GM18498 (cell line): ENCODE measurements at regions not wholly inside any gene's neighbourhood (a gene's known extent, or its start where the extent isn't known, plus 50 kb on each side); places are given as distances from the start of the nearest gene placed in this dataset.
"Not testable (repeated sequence)": the region's sequence is repeated elsewhere in the genome, so short reads cannot be mapped to it uniquely, and the experiment has no call there.

ENCODE experiments used
- ATAC-seq: cut with Tn5 transposase; IDR thresholded peaks from one replicate; pipeline ENCODE4 v1.9.1; 2021; ENCODE audit warnings: mild to moderate bottlenecking, moderate library complexity; ENCODE audit not compliant: unreplicated experiment

GRCh38 chr2:103365071-103365470 lies 603.2 kb downstream of the TMEM182 start:
- no peak for ATAC-seq

- no peak for ATAC-seq
Measured at GRCh38 chr2:103367877-103368276, 606.0 kb downstream of the TMEM182 start.

- no peak for ATAC-seq
Measured at GRCh38 chr2:103383541-103383940, 621.7 kb downstream of the TMEM182 start.

DNA sequence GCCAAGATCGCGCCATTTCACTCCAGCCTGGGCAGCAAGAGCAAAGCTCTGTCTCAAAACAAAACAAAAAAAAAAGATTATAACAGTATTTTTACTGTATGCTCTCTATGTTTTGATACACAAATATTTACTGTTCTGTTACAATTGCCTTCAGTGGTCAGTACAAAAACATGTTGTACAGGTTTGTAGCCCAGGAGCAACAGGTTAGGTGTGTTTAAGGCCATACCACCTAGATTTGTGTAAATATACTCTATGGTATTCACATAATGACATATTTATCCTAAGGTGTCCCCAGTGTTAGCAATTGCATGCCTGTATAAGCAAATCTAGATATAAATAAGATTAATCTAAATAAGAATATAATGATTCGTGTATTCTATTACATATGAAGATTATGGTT lies 625.0 kb downstream of the TMEM182 start:
- no peak for ATAC-seq

DNA sequence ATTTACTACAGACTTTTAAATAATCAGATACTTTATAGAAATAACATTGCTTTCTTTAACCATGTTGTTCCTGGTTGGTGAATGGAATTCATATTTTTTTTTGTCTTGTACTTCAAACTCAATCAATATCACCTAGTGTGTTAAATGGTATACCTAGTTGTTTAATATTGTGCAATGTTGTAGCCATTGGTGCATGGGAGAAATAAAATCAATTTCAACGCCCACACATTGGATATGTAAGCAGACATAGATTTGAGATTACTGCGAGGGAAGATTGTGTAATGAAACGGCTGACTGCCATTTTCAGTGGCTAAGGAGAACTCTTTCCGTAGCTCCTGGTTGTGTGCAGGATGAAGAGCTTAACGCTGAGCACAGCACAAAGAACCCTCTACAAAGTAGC lies 626.1 kb downstream of the TMEM182 start:
- ATAC-seq: no peak

DNA sequence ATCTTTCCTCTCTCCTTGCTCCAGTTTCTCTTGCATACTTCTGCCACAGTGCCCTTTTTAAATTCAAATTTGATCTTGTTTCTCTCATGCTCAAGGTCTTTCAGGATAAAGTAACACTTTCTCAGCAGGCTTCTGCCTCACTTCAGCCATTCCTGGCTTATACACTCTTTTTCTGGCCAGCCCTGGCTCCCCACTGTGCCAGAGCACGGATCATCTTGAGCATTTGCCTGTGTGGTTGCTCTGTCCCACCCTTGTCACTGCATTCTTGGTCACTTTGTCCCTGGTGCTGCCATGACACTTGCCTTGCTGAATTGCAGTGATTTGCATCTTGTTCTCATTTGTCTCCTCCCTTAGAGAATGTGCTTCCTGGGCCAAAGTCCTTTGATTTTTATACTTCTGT lies 634.3 kb downstream of the TMEM182 start:
- no peak for ATAC-seq

GRCh38 chr2:103401621-103402020 lies 639.8 kb downstream of the TMEM182 start:
- ATAC-seq: no peak

DNA sequence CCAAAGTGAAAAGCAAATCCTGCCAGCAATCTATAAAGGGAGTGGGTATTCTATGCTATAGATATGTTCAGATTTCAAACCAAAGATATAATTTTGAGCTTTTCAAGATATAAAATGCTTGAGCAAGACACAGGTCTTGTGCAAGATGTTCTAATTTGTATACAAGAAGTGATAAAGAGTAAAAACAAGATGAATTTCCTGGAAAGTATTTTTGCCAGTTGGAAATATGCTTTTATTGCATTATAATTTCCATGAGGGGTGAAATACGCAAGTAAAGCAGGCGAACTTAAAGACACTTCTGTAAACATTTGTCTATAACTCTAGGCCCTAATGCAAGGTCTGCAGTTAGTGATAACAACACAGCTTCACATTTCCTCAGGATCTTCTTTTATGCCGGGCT lies 640.5 kb downstream of the TMEM182 start:
- no peak for ATAC-seq

DNA sequence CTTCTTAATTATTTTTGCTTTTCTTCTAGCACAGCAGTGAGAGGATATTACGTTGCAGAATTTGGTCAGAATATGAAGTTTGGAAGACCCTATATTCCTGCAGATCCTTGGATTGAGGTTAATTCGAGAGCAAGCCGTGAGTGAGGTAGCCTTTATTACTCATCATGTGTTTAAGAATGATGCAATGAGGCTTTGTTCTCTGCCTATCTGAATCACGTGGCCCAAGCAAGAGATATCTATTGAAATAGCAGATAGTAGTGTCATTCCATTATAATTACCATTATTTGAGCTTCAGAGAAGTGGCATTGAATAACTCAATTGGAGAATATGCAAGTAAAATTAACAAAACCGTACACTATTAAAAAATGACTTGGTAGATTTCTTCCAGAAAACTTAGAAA lies 641.1 kb downstream of the TMEM182 start:
- no peak for ATAC-seq

GRCh38 chr2:103403388-103403787 lies 641.6 kb downstream of the TMEM182 start:
- ATAC-seq: not testable (repeated sequence)

- ATAC-seq: no peak
Measured at GRCh38 chr2:103410221-103410620, 648.4 kb downstream of the TMEM182 start.

DNA sequence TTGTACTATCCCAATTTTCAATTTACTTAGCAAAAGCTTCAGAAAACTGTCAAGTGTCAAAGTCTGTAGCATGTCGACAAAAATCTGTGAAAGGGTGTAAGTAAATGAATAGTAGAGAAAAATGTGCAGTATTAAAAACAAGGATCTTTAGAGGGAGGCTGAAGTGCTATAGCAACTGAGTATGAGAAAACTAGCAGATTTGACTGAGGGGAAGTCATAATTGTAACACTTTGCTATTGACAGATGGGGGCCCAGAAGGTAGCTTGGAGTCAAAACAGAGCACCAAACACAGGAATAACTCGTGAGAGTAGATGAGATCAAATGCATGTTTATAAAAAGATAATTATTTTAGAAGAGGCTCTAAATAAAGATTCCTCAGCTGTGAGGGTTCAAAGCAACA lies 657.7 kb downstream of the TMEM182 start:
- ATAC-seq: no peak

- ATAC-seq: no peak
Measured at GRCh38 chr2:103423100-103423499, 661.3 kb downstream of the TMEM182 start.

DNA sequence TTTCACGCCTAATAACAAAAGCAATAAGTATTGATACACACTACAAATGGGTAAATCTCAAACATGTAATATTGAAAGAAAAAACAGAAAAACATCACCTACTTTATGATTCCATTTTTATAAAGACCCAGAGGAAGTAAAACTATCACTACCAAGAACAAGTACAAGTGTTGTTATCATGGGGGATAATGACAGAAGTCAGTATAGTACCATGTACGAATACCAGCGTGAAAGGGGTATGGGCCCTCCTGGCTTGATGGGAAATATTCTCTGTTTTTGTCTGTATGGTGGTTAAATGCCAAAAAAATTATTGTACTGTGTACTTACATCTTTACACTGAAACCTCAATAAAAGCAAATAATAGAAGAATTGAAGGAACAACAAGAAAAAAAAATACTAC lies 665.7 kb downstream of the TMEM182 start:
- ATAC-seq: no peak

DNA sequence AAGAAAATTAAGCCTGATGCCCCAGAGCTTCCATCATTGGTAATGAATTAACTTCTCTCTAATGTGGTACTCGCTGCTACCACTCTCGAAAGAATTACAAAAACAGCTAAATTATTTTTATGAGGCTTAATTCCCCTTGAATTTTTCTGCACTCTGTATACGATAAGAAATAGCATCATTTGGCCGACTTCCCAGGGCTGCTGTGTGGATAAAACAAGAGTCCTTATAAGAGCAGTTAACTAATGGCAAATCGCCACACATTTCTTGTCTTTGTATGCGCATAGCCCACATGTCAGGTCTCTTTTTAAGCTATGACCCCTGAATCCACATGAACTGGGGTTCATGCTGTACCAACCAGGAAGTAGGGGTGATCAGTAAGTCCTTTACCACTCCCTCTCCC lies 668.4 kb downstream of the TMEM182 start:
- ATAC-seq: no peak

DNA sequence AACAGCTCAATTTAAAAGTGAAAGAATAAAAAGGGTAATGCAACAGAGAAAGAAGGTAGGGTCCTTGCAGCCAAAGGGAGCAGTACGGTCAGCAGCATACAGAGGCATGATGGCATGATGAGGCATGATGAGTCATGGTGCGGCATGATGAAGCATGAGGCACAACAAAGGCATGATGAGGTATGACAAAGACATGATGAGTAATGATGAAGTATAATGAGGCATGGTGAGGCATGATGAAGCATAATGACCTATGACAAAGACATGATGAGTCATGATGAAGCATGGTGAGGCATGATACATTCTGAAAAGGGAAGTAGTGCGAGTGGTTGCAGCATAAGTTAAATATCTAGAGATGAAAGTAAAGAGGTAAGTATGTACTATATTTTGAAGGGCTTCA lies 673.2 kb downstream of the TMEM182 start:
- no peak for ATAC-seq

- no peak for ATAC-seq
Measured at GRCh38 chr2:103437161-103437560, 675.3 kb downstream of the TMEM182 start.

- no peak for ATAC-seq
Measured at GRCh38 chr2:103445347-103445746, 683.5 kb downstream of the TMEM182 start.

- ATAC-seq: no peak
Measured at GRCh38 chr2:103448495-103448894, 686.7 kb downstream of the TMEM182 start.

- ATAC-seq: no peak
Measured at GRCh38 chr2:103451283-103451682, 689.5 kb downstream of the TMEM182 start.

DNA sequence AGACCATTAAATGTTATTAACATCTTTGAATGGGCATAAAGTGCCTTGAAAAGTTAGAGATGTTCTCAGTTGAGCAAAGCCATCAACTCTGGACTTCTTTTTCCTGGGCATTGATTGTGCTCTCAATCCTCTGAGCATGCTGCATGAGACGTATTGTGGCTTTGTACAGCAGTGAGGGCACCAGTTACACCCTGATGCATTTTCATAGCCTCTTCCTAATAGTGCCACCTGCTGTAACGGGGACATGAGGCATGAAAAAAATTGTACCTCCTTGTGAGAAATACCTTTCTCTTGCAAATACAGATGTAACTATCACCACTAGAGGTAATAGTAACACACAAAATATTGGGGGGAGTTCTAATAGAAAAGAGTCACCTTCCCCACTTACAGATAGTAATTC lies 697.5 kb downstream of the TMEM182 start:
- no peak for ATAC-seq

DNA sequence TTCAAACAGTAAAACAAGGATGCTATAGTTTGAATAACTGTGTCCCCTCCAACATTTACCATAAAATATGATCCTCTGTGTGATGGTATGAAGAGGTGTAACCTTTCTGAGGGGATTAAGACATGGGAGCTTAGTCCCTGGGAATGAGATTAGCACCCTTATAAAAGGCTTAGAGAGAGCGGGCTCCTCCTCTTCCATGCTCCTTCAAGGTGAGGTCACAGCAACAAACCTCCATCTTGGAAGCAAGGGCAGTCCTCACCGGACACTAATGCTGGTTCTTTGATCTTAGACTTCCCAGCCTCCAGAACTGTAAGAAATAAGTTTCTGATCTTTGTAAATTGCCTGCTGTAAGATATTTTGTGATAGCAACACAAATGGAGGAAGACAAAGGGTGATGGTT lies 700.3 kb downstream of the TMEM182 start:
- no peak for ATAC-seq

DNA sequence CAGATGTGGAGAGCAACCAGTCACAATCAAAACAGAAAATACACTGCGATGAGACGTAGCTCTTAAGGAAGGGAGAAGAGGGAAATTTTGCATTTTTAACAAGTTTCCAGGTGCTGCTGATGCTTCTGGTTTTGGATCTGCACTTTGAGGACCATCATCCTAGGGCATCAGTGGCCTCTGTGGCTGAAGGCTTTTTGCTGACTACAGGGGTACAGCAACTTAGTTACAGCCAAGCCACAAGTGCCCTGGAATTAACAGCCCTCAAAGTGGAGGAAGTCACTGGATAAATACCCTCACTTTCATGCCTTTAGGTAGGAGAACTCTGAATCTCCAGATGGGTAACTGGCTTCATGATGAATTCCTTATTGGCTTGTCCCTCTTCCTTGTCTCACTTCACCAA lies 700.9 kb downstream of the TMEM182 start:
- no peak for ATAC-seq

DNA sequence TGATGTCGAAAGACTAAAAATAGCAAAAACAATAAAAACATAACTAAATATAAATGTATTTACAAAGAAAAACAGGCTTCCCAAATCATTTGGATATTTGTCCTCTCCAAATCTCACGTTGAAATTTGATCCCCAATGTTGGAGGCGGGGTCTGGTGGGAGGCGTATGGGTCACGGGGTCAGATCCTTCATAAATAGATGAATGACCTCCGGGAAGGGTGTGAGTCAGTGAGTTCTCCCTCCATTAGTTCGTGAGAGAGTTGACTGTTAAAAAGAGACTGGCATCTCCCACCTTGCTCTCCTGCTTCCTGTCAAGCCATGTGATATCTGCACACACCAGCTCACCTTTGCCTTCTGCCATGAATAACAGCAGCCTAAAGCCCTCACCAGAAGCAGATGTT lies 703.0 kb downstream of the TMEM182 start:
- ATAC-seq: no peak
